ENCODE measurements at regions not wholly inside any gene's neighbourhood (a gene's known extent, or its start where the extent isn't known, plus 50 kb on each side); places are given as distances from the start of the nearest gene placed in this dataset.

- DNase-seq, result no peak
Observed at GRCh38 chrX:151476604-151477303, 79.7 kb downstream of the VMA21 start.

- no peak for DNase-seq
Observed at GRCh38 chrX:151478058-151478457, 81.1 kb downstream of the VMA21 start.

- DNase-seq, result peak; percentile 1
Observed at GRCh38 chrX:151488677-151489076, 74.8 kb upstream of the PASD1 start.

- no peak for DNase-seq
Observed at GRCh38 chrX:151505796-151506195, 57.7 kb upstream of the PASD1 start.

- no peak for DNase-seq
Observed at GRCh38 chrX:151510203-151510602, 53.3 kb upstream of the PASD1 start.

GRCh38 chrX:151513472-151513871 is 50.0 kb upstream of the PASD1 start:
- no peak for DNase-seq

Measured in activated CD4-positive, alpha-beta T cell treated with anti-CD3 and anti-CD28 coated beads, Interleukin-2, amount 50 U/mL, for 1 hour (primary cell).